ENCODE measurements at regions not wholly inside any gene's neighbourhood (a gene's known extent, or its start where the extent isn't known, plus 50 kb on each side); places are given as distances from the start of the nearest gene placed in this dataset.

GRCh38 chr2:10989151-10989550 is 77.4 kb downstream of the KCNF1 start:
- TF ChIP-seq CTCF (IDR thresholded peaks at IDR 0.05; ENCODE audit: control extremely low read depth in 1 of 3, insufficient read depth in 1 of 3, low read depth in 1 of 3, low read length in 3 of 3) (no peak), CHD2 (IDR thresholded peaks at IDR 0.05; ENCODE audit: low read length) (no peak), YY1 (IDR thresholded peaks at IDR 0.05; ENCODE audit: low read depth, low read length) (no peak), JUND (IDR thresholded peaks at IDR 0.05; ENCODE audit: low read length) (no peak), NRF1 (IDR thresholded peaks at IDR 0.05; ENCODE audit: low read depth, low read length) (no peak), EP300 (IDR thresholded peaks at IDR 0.05; ENCODE audit: borderline replicate concordance in 1 of 2, low read depth in 2 of 2, low read length in 2 of 2) (no peak)

Data from H1 (cell line).